Ureter (tissue), 1 donor: ENCODE measurements at regions not wholly inside any gene's neighbourhood (a gene's known extent, or its start where the extent isn't known, plus 50 kb on each side); places are given as distances from the start of the nearest gene placed in this dataset.

Experiments
- DNase-seq: peaks from one replicate; pipeline ENCODE4 v3.0.0-alpha.2; 2020; ENCODE audit warnings: low spot score
- donor health status: DM: yes; HTN: yes; CAD: no.

DNA sequence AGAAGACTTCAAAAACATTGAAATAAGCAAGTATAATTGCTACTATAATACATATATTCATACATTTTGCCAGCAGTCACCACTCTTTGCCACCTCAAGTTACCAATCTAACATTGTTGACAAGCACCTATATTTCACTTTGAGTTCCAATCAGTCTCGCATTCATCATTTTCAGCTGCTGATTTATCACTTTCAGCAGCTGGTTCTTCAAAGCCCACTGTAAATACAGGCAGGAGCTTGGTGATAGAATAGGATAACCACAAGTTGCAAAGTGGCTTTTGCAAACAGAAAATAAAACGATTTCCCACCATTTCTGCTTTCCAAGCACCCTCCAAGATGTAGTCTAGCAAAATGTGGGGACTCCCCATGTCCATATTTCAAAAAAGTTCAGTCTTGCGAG lies 114.2 kb upstream of the ITGA1 start:
- no peak for DNase-seq

DNA sequence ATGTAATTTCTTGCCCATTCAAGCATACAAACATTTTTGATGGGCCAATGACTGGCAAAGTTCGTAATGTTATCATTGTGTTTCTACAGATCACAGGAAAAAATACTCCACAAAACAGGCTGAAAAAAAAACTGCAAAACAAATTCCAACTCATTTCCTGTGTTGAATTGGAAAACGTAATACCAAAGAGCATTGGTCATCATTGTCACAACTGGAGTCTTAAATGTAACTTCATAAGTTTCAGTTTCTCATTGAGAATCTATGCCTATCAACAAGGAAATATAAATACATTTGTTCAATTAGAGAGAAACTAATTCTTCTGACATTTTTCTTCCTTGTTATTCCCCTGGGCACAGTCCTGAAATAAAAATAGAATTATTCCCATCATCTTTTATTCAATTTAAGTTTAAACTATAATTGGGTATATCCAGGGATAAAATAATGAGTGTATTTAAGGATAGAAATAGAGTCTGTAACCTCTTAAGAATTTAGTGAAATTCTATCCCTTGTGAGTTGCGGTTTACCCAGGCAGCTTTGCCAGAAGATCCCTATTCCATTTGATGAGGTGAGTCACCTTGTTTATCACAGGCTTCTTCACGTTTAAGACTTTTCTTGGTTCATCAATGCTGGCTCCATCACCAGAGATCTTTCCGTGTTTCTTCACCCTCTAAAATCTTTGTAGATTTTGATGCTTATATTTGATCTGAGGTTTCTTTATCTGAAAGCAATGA lies 112.7 kb upstream of the ITGA1 start:
- no peak for DNase-seq

DNA sequence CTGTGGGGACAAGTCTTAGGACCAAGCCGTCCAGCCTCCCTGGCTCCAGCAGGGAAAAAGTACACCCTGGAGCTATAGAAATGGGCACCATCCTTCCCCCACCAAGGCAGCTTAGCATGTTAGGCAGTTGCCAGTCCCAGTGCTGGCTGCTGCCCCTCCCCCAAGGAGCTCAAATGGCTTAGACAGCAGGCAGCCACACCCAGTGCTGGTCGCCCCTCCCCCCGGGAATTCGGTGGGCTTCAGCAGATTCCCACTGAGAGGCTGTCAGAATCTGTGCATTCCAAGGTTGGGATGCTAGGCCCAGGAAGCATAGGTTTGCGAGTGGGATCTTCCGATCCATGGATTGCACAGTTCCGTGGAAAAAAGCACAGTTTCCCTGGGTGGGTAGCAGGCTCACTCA lies 105.2 kb upstream of the ITGA1 start:
- no peak for DNase-seq

DNA sequence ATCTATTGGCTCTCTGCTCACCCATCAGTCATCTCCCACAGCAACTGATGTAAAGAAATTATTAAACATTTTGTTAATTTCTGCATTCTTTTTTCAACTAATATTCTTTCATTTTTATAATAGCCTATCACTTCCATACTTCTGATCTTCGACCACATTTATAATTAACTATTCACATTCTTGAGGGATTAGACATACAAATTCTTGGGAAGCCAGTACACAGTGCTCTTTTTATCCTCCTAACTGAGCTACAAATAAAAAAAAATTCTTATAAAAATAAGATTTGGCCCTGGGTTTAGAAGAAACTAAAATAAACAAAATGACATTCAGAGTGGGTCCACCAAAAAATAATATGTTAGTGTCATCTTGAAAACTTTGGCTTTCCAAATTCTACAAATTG lies 103.7 kb upstream of the ITGA1 start:
- DNase-seq = no peak

DNA sequence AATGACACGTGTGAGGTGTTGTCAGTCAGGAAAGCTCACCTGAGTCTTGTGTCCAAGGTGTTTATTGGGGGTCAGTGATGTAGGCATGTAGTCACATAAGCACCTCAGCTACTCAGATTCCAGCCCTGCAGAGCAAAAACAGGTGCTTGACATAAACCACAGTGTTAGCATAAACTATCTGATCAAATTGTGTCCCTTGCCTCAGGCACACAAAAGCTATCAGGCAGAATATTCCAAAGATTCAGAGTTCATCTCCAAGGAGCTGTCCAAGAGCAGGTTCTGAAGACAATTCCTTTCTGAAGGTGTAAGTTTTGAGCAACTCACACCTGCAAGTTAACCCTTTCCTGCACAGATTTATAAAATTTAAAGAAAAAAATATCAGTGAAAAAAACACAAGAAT lies 102.2 kb upstream of the ITGA1 start:
- no peak for DNase-seq

DNA sequence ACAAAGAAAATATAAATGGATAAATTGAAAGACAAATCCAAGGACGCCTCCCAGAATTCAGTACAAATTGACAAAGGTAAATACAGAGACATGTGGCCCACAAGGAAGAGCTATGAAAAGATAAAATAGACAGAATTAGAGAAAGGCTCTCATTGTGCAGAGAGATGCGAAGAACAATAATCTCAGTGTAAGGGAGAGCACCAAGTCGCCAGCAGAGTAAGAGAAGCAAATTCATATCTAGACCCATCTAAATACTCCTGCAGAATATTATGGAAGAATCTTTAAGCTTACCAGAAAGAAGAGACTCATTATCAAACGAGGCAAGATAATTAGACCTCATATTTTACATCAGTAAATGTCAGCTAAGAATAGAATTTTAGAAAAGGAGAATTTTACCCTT lies 101.7 kb upstream of the ITGA1 start:
- DNase-seq = no peak

DNA sequence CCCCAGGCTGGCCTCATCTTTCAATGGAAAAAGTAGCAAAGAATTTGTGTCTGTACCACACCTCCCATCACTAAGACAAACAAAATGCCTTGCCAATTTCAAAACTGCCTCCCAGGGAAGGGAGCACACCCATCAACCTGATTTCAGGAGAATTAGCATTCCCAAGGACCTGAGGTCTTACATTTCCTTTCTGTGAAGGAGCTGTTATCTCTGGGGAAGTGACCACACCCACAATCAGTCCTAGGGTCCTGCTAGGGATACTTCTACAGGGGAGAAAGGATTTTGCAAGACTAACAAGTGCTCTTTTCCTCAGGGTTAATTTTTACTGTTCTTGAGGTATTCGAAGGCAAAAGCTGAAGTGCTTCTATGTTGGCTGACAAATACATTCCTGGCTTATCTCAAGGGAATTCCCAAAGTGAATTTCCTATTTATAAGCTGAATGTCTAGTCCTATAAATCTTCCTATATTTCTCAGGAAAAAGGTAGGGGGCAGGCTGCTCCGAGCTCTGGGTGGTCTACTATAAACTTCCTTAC lies 97.4 kb upstream of the ITGA1 start:
- no peak for DNase-seq

DNA sequence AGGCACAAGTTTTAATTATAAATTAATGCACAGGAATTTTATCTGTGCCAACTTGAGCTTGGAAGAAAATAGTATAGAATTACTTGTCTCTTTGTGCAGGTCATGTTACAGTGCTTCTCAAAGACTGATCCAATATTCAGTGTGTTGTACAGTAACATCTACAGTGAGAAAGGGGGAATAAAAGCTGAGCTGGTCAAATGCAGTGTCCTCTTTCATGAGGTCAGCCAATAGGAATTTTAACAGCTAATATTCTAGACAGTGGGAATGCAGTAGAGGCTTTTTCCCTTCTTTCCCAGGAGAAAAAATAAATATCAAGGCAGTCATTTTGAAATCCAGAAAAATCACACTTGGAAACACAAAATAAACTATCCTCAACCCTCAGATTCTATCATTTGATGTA lies 95.7 kb upstream of the ITGA1 start:
- DNase-seq = no peak

DNA sequence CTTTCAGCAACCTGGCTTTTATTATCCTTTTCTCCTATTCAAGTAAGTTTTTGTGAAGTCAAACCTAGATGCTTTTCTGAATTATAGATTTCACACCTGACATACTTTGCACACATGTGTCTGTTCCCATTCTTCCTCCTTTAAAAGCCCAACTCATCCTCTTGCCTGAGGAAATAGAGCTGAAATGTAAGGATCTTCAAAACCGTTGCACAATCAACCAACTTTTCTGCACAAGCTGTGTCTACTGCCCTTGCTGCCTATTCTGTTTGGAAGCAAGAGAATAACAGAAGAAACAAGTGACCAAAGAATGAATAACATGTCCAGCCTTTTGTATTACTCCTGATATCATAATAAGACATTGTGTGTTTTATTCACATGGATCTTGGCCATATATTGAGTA lies 95.1 kb upstream of the ITGA1 start:
- DNase-seq = no peak

DNA sequence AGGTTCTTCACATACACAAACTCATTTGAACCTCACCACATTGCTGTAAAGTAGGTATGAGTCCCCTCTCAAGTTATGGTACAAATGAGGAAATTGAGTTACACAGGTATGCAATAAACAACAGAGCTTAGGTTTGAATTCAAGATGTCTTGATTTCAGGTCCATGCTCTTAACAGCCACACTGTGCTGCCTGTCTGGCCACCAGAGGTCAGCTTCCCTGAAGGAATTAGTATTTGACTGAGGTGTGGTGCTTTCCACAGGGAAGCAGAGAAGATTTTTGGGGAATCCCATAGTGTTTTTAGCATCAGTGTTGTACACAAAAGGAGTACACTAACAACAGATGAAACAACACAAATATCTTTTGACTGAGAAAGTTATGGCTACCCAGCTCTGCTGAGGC lies 94.4 kb upstream of the ITGA1 start:
- no peak for DNase-seq

DNA sequence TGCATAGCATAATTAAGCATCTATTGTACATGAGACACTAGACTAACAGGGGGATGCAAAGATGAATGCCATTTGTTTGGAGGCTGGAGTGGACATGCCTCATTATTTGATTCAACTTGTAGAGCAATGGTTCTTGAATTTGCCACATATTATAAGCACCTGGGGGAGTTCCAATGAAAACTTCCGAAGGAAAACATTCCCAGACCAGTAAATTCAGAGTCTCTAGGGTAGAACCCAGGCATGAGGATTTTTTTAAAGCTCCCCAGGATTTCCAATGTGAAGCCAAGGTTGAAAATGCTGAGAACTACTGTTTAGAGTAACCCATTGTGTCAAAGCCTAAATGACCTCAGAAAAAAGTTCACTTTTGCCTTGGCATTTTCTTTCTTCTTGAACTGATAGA lies 93.9 kb upstream of the ITGA1 start:
- DNase-seq = no peak

DNA sequence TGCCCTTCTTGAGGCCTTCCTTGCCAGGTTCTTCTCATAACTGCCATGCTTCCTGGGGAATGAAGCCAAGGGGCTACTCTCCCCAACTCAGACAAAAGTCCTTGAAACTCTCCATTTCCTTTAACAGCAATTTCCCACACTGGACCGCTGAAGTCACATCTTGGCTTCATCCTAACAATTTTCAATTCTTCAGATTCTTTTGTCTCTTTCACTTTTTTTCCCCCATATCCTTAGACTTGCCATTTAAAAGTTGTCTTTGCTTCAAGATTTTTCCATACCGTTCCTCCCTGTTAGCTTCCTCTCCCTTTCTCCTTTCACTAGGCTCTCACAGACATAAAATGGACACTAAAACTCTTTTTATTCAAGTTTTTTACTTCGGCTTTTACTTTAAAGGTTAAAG lies 93.1 kb upstream of the ITGA1 start:
- no peak for DNase-seq

DNA sequence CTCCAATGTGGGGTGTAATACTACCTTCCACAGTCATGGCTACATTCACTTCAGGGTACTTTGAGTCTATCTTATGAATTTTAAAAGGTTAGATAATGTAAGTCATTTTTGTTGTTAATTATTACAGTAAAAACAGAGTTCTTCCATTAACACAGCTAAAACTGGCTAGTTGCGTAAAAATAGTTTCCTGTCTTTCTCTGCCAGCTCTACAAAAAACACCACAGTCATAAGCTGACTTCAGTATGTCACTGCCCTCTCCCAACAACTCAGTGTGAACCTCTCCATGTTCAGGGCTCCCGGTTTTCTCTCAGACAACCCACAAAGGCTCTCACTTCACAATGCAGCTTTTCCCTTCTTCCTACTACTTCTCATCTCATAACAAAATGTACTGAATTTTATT lies 84.8 kb upstream of the ITGA1 start:
- no peak for DNase-seq

DNA sequence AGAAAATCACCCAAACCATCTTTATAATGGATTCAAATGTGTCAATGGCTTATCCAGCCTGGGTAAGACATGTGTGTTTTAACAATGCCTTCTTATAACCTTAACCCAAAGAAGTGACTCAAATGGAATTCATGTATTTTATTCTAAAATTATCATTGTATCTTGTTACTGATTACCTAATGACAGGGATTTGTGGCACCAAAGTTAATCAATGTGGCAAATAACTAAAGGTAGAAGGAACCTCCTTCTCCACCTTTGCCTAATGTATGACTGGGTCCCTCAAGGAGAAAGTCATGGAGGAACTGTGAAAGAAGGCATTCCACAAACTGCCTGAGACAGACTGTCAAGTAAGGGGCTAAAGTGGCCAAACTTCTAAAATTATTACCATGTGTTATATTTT lies 84.4 kb upstream of the ITGA1 start:
- no peak for DNase-seq

DNA sequence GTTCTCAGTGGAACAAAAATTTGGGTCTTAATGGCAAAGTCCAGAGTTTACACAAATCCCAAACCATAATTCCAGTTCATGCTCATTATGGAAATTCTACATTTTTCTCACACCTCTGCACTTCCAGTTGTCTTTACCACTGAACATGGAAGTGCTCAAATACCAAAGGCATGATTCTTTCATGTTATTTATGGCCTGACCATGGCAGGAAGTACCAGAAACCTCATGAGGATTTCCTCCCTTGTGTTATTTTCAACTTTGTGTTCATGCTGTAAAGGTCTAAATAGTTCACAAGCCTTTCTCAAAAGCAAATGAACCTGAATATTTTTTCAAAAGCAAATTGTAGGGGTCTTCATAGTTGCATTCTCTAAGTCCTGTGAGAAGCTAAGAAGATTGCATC lies 82.0 kb upstream of the ITGA1 start:
- no peak for DNase-seq

DNA sequence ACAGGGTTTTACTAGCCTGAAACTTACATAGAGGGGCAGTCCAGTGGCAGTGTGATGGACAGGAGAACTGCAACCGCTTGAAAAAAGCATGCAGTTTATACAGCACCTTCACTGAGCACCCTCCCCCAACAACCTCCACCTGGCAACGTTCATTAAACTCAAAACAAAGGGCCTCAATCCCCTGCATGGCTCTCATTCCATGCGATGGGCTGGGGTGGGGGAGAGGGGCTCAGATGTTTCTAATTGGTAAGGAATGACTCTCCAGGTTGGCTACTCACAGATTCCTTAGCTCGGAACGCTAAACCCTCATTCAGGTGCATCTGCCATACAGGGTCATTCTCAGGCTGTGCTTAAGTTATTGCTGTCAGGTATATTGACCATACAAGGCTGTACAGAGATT lies 80.9 kb upstream of the ITGA1 start:
- no peak for DNase-seq

DNA sequence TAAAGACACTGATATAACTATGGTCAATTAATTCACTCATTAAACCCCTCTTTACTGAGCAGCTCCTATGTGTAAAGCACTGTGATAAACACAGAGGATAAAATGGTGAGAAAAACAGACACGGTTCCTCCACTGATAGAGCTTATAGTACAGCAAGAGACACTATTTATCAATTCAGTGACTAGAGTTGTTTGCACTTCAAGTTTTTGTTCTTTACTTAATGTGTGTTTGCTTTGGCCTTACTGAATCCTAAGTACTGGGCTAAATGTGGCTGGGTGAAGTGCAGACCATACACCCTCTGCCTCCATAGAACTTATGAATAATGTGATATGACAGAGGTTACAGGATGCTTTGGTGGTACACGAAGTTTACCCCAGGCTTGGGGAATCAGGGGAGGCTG lies 80.1 kb upstream of the ITGA1 start:
- DNase-seq = no peak

DNA sequence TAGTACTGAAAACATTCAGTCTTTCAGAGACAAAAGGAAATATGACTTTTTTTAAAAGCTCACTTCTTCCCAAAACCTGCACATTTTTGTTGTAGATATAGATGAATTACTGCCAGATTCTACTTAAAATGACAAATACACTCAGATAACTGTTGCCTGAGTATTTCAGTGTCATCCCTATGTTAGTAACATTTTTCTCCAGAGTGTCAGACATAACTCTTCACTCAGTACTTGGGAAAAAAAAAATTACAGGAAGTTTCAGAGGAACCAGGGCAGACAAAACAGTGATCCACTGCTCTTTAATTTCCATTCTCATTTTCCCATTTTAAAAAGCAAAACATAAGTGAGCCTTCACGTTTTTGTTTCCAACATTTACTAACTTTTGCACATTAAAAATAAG lies 79.3 kb upstream of the ITGA1 start:
- no peak for DNase-seq

DNA sequence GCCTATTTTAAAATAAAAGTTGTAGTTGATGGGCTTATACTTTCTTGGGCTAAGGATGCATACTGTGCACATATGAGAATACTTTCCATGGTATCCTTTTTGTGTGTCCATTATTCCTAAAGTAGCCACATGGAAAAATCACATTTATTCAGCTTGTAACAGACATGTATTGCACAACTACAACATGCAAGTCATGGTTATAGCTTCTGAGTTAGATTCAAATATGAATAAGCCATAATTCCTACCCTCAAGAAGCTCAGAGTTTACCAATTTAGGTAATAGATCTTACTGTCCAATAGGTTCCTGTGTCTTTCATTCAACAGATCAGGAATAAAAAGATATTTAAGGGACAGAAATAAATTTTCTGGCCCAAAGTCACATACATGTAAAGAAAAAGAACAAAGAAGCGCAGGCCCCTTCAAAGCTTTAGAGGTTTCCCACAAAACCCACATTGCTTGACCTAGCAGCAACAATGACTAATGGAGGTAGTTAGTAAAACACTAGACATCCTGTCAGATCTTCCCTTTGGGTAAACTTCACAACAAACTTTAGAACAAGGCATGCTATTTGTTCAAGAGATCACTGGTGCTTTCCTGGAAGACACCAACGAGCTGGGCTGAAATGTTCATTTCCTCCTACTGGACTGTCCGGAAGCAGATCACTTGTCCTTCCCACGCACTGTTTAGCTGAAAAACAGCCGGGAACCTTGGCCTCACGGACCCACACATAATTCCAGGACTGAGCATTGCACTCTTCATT lies 78.4 kb upstream of the ITGA1 start:
- no peak for DNase-seq

DNA sequence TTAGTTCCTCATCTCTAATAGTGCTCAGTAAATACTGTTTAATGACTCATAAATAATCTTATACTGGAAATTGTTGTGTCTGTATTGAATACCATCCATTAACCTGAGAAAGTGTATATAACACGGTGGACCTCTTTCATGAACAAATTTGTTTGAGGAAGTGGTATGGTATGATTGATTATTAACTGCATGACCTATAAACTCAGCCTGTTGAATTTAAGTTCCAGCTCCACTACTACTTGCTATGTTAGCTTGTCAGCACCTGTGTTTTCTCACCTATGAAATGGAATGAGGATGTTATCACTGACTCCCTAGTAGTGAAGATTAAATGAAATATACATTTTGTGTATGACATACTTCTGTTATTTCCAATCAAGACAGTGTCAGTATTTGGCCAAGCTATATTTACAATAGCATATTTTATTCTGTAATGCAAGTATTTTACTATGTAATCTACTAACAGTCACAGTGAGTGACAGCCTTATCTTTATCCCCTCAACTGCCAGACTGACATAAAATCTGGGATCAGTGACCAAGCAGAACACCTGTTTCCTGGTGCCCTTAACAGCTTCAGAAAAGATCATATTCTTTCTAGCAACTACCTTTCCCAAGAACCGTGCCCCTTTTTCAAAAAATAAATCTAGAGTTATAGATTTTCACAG lies 77.3 kb upstream of the ITGA1 start:
- no peak for DNase-seq

DNA sequence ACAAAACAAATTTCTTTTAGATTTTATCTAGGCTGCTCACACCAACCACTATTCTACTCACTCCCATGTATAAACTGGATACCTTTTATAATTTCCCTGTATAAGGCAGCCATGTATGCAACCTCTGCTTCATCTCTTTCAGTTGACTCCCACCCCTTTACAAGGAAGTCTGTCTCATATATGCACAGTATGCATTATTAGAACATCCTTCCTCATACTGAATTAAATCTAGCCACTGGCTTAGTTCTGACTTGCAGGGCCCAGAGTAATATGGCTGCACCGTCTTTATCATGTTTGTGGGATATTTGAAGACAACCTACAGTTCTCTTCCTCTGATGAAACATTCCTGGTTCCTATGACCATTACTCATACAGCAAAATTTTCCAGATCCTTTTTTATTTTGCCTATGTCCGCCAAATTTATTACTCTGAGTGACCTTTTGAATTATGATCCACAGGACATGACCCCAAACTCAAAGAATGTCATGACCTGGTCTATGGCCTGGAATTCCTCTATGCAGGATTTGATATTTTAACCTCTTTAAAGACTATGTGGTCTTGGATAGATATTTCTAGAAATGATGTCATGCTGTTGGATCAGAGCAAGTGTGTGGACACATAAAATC lies 76.6 kb upstream of the ITGA1 start:
- no peak for DNase-seq

DNA sequence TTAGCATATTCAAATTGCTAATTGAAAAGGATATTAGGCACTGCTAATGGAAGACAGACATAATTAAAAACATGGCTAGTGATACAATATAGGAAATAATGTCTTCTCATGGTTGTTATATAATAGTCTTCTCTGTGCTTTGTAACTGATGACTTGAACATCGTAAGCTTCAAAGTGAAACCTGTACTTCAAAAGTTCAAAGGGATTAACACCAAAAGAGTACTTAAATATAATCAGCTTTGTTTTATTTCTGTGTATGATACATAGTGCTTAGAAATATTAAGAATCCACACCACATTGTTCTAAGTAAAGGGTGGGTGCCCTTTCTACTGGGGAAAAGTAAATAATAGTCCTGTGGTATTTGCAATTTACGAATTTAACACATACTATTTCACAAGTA lies 75.4 kb upstream of the ITGA1 start:
- DNase-seq = no peak
